Upper lobe of left lung (tissue), 6 donors: ENCODE measurements at regions not wholly inside any gene's neighbourhood (a gene's known extent, or its start where the extent isn't known, plus 50 kb on each side); places are given as distances from the start of the nearest gene placed in this dataset.

Experiments used
- ATAC-seq, 2 donors: fragments of 200-7000 bp; cut with Tn5 transposase; one replicate each; pipeline ENCODE4 v1.9.1; 2022; ENCODE audit warnings: mild to moderate bottlenecking in 2 of 2, moderate library complexity in 2 of 2; ENCODE audit not compliant: low FRiP score in 2 of 2
- DNase-seq, 2 donors: peaks; one replicate each; pipeline ENCODE4 v3.0.0-alpha.2; 2019 to 2020
- H3K27ac ChIP-seq, 4 donors: fragments of 200-600 bp; sonication (generic); one replicate each; pipeline ENCODE4 v1.5.1; 2016 to 2019
- H3K27me3 ChIP-seq, 4 donors: fragments of 200-600 bp; sonication (generic); one replicate each; pipeline ENCODE4 v1.5.1; 2017 to 2019
- H3K36me3 ChIP-seq, 4 donors: fragments of 200-600 bp; sonication (generic); one replicate each; pipeline ENCODE4 v1.5.1; 2016 to 2019
- H3K4me1 ChIP-seq, 4 donors: fragments of 200-600 bp; sonication (generic); one replicate each; pipeline ENCODE4 v1.5.1; 2018 to 2019
- H3K4me3 ChIP-seq, 4 donors: fragments of 200-600 bp; sonication (generic); one replicate each; pipeline ENCODE4 v1.5.1; 2017 to 2019; ENCODE audit warnings: mild to moderate bottlenecking in 2 of 4, moderate library complexity in 1 of 4
- H3K9me3 ChIP-seq, 4 donors: fragments of 200-600 bp; sonication (generic); one replicate each; pipeline ENCODE4 v1.5.1; 2018 to 2019
- EP300 ChIP-seq, 4 donors: sonication (generic); formaldehyde crosslinking; IDR thresholded peaks; one replicate each; pipeline ENCODE4 v1.5.1; 2017; ENCODE audit warnings: antibody characterized with exemption in 4 of 4, control low read depth in 2 of 4
- POLR2A ChIP-seq, 4 donors: fragments of 450-650 bp; IDR thresholded peaks; one replicate each; pipeline ENCODE4 v1.5.1; 2016 to 2017; ENCODE audit warnings: antibody characterized with exemption in 4 of 4, mild to moderate bottlenecking in 2 of 4
- POLR2AphosphoS5 ChIP-seq, 2 donors: sonication (generic); formaldehyde crosslinking; IDR thresholded peaks; one replicate each; pipeline ENCODE4 v1.5.1; 2017; ENCODE audit warnings: antibody characterized with exemption in 2 of 2
- WGBS, 2 donors: methylation state at CpG; one replicate each; pipeline ENCODE4 v1.1.5; 2017 to 2018; 5-methylcytosine and 5-hydroxymethylcytosine counted together
- TF ChIP-seq, protein P1 (sequence below), 6 experiments: fragments of 450-650 bp in 4 of 6; fragments of 200-600 bp in 2 of 6; sonication (generic) in 2 of 6; IDR thresholded peaks; one replicate each; pipeline ENCODE4 v1.5.1; 2016 to 2019; ENCODE audit warnings: antibody characterized with exemption in 6 of 6
- donor health status: DM: no; HTN: no; CAD: no; lungs with moderate emphysema.
- donor health status: DM: no; HTN: yes; CAD: no; lungs with severe emphysema.

DNA sequence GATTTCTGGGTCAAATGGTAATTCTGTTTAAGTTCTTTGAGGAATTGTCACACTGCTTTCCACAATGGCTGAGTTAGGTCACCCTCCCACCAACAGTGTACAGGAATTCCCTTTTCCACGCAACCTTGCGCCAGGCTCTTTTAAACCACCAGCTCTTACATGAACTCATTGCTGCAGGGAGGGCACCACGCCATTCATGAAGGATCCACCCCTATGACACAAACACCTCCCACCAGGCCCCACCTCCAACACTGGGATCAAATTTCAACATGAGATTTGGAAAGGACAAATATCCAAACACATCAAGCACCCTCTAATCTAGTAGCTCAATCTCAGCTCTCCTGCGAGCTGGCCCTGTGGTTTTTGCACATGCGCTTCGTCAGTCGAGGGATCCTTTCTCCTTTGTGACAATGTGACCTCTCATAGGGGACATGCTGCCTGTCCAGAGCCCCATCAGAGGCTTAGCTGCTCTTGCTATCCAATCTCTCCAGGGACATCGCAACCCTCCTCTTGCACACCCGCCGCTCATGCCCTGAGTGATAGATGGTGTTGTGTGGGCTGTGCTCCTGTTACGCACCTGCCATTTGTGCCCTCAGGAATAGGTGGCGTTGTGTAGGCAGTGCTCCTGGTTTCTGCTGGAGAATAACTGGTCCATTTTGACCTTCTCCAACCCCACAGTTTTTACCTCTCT is 328.0 kb downstream of the UQCRFS1 start:
- TF ChIP-seq, protein P1, sequence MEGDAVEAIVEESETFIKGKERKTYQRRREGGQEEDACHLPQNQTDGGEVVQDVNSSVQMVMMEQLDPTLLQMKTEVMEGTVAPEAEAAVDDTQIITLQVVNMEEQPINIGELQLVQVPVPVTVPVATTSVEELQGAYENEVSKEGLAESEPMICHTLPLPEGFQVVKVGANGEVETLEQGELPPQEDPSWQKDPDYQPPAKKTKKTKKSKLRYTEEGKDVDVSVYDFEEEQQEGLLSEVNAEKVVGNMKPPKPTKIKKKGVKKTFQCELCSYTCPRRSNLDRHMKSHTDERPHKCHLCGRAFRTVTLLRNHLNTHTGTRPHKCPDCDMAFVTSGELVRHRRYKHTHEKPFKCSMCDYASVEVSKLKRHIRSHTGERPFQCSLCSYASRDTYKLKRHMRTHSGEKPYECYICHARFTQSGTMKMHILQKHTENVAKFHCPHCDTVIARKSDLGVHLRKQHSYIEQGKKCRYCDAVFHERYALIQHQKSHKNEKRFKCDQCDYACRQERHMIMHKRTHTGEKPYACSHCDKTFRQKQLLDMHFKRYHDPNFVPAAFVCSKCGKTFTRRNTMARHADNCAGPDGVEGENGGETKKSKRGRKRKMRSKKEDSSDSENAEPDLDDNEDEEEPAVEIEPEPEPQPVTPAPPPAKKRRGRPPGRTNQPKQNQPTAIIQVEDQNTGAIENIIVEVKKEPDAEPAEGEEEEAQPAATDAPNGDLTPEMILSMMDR (IDR thresholded peaks at IDR 0.05): no peak
- TF ChIP-seq EP300 (IDR thresholded peaks at IDR 0.05): no peak
- TF ChIP-seq POLR2A (IDR thresholded peaks at IDR 0.05): no peak
- TF ChIP-seq POLR2AphosphoS5 (IDR thresholded peaks at IDR 0.05): no peak
- H3K27me3 ChIP-seq: no peaks in the 10 kb centered on the region
- H3K27ac ChIP-seq: no peak overlapping the region
- WGBS, 2 donors: 50 to 57% methylated on average over 12 of the region's 12 CpGs
- no peak overlapping the region for H3K4me3 ChIP-seq
- DNase-seq: no peak
- H3K9me3 ChIP-seq: no peaks in the 10 kb centered on the region
- H3K4me1 ChIP-seq: no peaks in the 10 kb centered on the region
- no peaks in the 10 kb centered on the region for H3K36me3 ChIP-seq
- ATAC-seq: no peak

DNA sequence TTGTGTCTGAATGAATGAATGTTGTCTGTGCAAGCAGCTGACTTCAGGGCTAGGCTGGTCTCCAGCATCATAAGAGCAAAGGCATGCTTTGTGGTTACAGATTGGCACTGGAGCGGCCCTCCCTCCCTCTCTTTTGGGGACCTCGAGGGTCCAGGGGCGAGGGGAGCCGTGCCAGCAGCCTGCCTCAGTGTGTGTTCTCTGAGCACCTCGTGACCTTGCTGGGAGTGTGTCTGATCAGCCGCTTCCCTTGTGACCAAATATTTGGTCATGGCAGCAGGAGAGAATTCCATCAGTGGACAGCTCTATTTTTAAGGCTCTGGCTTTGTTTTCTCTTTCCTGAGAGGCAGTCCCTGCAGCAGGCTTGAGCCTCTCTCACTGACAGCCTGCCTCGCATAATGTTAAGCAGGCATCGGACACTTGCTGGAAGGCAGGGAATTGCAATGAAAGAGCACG is 329.7 kb downstream of the UQCRFS1 start:
- no peak overlapping the region for H3K4me3 ChIP-seq
- H3K9me3 ChIP-seq: no peaks in the 10 kb centered on the region
- H3K4me1 ChIP-seq: no peaks in the 10 kb centered on the region
- TF ChIP-seq POLR2AphosphoS5 (IDR thresholded peaks at IDR 0.05): no peak
- TF ChIP-seq, protein P1 (IDR thresholded peaks at IDR 0.05): no peak
- TF ChIP-seq EP300 (IDR thresholded peaks at IDR 0.05): no peak
- TF ChIP-seq POLR2A (IDR thresholded peaks at IDR 0.05): no peak
- peak in 1 of 2 donors; percentile 78 for ATAC-seq
- peak in 1 of 2 donors; percentile 79 for DNase-seq
- H3K27me3 ChIP-seq: no peaks in the 10 kb centered on the region
- 31 to 43% methylated on average over 4 to 9 of the region's 9 CpGs for WGBS, 2 donors
- H3K36me3 ChIP-seq: no peaks in the 10 kb centered on the region
- no peak overlapping the region for H3K27ac ChIP-seq

DNA sequence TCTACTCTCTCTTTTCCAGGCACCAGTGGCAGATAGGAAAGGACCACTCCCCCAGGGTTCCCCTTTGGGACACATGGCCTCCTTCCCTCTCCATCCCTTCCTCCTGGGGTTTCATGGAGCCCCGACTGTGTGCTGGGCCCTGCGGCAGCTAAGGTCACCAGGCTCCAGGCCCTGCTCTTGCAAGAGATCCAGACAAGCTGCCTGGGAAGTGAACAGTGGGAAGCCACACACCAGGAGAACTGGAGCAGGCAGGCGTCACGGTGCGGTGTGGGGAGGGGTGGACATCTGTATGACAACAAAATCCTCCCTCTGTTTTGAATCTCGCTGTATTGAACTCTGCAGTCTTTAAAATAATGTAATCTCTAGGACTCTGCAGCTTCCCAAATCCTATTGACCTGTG is 330.1 kb downstream of the UQCRFS1 start:
- DNase-seq (no peak), ATAC-seq (peak in 1 of 2 donors; percentile 45)
- Histone ChIP-seq H3K9me3 (no peaks in the 10 kb centered on the region), H3K27me3 (no peaks in the 10 kb centered on the region), H3K4me1 (no peaks in the 10 kb centered on the region), H3K4me3 (no peak overlapping the region), H3K27ac (no peak overlapping the region), H3K36me3 (no peaks in the 10 kb centered on the region)
- TF ChIP-seq, protein P1 (IDR thresholded peaks at IDR 0.05): no peak
- TF ChIP-seq POLR2AphosphoS5 (IDR thresholded peaks at IDR 0.05) (no peak), POLR2A (IDR thresholded peaks at IDR 0.05) (no peak), EP300 (IDR thresholded peaks at IDR 0.05) (no peak)
- 51 to 62% methylated on average over 6 of the region's 6 CpGs for WGBS, 2 donors

DNA sequence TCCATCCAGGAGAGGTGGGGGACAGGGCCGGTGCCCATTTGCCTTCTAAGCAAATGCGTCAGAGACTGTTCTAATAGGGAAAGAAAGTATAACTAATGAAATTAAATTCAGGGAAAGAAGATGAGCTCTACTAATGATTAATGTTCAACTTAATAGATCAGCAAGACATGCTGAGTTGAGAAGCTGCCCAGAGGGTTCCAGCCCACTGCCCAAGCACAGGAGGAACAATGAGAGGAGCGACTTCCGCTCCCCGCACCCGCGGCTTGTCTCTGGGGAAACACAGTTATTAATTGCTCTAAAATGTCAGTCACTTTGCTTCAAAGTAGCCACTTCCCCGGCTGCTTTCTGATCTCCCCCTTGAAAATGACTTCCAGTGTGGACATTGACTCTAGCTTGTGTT is 331.3 kb downstream of the UQCRFS1 start:
- no peak for ATAC-seq
- Histone ChIP-seq H3K27ac (no peak overlapping the region), H3K27me3 (no peaks in the 10 kb centered on the region), H3K4me3 (no peak overlapping the region), H3K4me1 (no peaks in the 10 kb centered on the region), H3K36me3 (no peaks in the 10 kb centered on the region), H3K9me3 (no peaks in the 10 kb centered on the region)
- TF ChIP-seq EP300 (IDR thresholded peaks at IDR 0.05) (no peak), POLR2AphosphoS5 (IDR thresholded peaks at IDR 0.05) (no peak), POLR2A (IDR thresholded peaks at IDR 0.05) (no peak)
- TF ChIP-seq, protein P1 (IDR thresholded peaks at IDR 0.05): no peak
- 42 to 58% methylated on average over 7 to 8 of the region's 8 CpGs for WGBS, 2 donors
- DNase-seq: no peak
